Kidney epithelial cell (primary cell): ENCODE measurements at regions not wholly inside any gene's neighbourhood (a gene's known extent, or its start where the extent isn't known, plus 50 kb on each side); places are given as distances from the start of the nearest gene placed in this dataset.

ENCODE experiments used
- DNase-seq: peaks from one replicate; pipeline ENCODE4 v3.0.0-alpha.2; 2010; ENCODE audit warnings: low read depth
- H3K27me3 ChIP-seq: 2 replicates; pipeline ENCODE4 v1.6.0; 2011; ENCODE audit warnings: low read length; ENCODE audit not compliant: control insufficient read depth, insufficient read depth
- H3K36me3 ChIP-seq: 2 replicates; pipeline ENCODE4 v1.5.1; 2011; ENCODE audit warnings: low read length; ENCODE audit not compliant: control insufficient read depth, insufficient read depth
- H3K4me3 ChIP-seq: 2 replicates; pipeline ENCODE4 v1.5.1; 2011; ENCODE audit warnings: low read depth, mild to moderate bottlenecking, control low read depth, low read length
- CTCF ChIP-seq: IDR thresholded peaks from 2 replicates; pipeline ENCODE4 v1.5.1; 2011; ENCODE audit warnings: mild to moderate bottlenecking, moderate library complexity, low read length, control low read depth, inconsistent platforms; ENCODE audit not compliant: insufficient read depth, poor library complexity, severe bottlenecking

GRCh38 chr13:85725433-85725832 is 73.8 kb downstream of the SLITRK6 start:
- Histone ChIP-seq H3K36me3 (no peaks in the 10 kb centered on the region), H3K27me3 (no peaks in the 10 kb centered on the region), H3K4me3 (no peak overlapping the region)
- TF ChIP-seq CTCF: no peak
- DNase-seq: no peak

GRCh38 chr13:85724546-85725432 is 74.4 kb downstream of the SLITRK6 start:
- H3K4me3 ChIP-seq: no peak overlapping the region
- DNase-seq: no peak
- no peaks in the 10 kb centered on the region for H3K27me3 ChIP-seq
- no peaks in the 10 kb centered on the region for H3K36me3 ChIP-seq
- TF ChIP-seq CTCF: no peak

GRCh38 chr13:85719749-85720148 is 79.5 kb downstream of the SLITRK6 start:
- H3K4me3 ChIP-seq: no peak overlapping the region
- no peak for TF ChIP-seq CTCF
- no peaks in the 10 kb centered on the region for H3K36me3 ChIP-seq
- H3K27me3 ChIP-seq: no peaks in the 10 kb centered on the region
- no peak for DNase-seq

- TF ChIP-seq CTCF: no peak
- DNase-seq: no peak
- Histone ChIP-seq H3K36me3 (no peaks in the 10 kb centered on the region), H3K27me3 (no peaks in the 10 kb centered on the region), H3K4me3 (no peak overlapping the region)
Observed at GRCh38 chr13:85717921-85718320, 81.3 kb downstream of the SLITRK6 start.

GRCh38 chr13:85710545-85710944 is 88.7 kb downstream of the SLITRK6 start:
- no peak overlapping the region for H3K4me3 ChIP-seq
- DNase-seq: no peak
- H3K27me3 ChIP-seq: no peaks in the 10 kb centered on the region
- TF ChIP-seq CTCF: no peak
- no peaks in the 10 kb centered on the region for H3K36me3 ChIP-seq

GRCh38 chr13:85709721-85710120 is 89.5 kb downstream of the SLITRK6 start:
- Histone ChIP-seq H3K4me3 (no peak overlapping the region), H3K27me3 (no peaks in the 10 kb centered on the region), H3K36me3 (no peaks in the 10 kb centered on the region)
- no peak for TF ChIP-seq CTCF
- no peak for DNase-seq
